ENCODE measurements at regions not wholly inside any gene's neighbourhood (a gene's known extent, or its start where the extent isn't known, plus 50 kb on each side); places are given as distances from the start of the nearest gene placed in this dataset.
"Not testable (repeated sequence)": the region's sequence is repeated elsewhere in the genome, so short reads cannot be mapped to it uniquely, and the experiment has no call there.

DNA sequence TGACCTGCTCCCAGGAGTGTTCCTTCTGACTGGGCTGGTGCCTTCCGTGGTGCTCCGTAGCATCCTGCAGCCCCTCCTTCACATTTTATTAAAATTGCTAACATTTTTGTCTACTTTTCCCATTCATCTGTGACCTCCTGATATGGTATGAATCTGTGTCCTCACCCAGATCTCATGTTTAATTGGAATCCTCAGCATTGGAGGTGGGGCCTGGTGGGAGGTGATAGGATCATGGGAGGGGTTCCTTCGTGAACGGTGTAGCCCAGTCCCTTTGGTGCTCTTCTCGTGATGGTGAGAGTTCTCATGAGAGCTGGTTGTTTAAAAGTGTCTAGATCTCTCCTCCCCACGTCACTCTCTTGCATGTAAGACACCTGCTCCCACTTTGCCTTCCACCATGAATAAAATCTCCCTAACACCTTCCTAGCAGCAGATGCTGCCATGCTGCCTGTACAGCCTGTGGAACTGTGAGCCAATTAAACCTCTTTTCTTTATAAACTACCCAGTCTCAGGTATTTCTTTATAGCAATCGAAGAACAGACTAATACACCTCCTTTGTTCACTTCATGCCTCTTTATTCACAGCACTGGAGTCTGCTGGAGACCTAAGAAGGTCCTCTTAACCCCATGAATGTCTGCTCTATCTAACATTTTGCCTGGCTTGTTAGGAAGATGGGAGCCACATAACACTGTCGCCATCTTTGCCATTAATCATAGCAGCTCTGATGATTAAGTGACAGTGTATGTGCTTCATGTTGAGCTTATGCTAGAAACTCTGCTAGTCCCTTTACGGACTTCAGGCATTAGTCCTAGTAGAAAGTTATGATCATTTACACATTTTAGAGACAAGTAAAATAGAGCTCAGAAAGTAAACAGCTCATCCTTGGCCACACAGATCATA lies 377.7 kb upstream of the MAF start:
- DNase-seq (ENCODE audit: low read depth in 3 of 3) = no peak

DNA sequence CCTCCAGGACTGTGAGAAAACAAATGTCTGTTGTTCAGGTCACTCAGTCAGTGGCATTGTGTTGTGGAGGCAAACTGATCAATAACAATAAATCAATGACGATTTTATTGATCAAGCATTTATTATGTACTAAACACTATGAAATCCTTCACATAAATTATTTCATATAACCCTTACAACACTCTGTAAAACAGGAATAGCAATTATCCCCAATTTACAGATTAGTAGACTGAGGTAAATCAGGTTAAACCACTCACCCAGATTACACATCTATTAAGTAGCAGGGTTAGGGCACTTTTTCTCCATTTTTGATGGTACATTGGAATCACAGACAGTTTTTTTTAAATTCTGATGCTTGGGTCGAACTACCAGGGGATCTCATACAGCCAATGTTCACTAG lies 372.8 kb upstream of the MAF start:
- no peak for DNase-seq (ENCODE audit: low read depth in 3 of 3)

DNA sequence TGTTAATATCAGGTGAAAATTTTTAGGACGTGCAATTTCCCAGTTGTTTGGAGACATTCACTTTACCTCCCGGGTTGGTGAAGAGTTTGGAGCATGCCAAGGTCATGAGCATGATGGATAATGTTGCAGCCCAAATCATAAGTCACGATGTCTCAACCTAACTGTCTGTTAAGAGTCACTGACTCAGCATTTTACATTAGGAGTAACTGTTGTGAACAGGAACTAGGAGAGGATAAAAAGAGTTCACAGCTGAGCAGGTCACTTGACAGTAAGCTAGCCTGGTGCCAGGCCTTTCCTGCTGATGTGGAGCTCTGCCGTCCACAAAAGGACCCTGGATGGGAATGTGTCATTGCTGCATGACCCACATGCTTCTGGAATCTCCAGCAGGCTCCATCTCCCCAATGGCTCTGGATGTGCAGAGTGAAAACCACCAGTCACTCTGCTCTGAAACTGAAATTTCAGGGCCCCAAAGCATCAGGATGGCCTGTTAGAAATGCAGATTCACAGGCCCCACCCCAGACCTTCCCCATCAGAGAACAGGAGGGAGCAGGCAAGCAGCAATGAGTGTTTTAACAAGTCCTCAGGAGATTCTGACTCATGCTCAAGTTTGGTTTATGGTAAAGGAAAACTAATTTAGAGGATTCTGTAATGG lies 371.6 kb upstream of the MAF start:
- no peak for DNase-seq (ENCODE audit: low read depth in 3 of 3)

DNA sequence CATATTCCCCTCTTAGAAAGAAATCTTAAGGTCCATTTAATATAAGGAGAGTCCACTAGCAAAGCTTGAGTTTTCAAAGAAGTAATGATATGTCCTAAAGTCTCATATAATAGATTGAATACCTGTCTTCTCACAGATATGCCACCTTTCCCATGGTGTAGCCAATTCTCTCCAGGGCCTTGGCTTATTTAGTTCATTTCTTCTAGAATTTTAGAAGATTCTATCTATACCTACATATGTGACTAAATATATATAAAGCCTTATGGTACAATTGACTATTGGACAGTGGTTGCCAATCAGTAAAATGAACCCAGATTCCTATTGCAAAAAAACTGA lies 370.7 kb upstream of the MAF start:
- DNase-seq (ENCODE audit: low read depth in 3 of 3) = no peak

DNA sequence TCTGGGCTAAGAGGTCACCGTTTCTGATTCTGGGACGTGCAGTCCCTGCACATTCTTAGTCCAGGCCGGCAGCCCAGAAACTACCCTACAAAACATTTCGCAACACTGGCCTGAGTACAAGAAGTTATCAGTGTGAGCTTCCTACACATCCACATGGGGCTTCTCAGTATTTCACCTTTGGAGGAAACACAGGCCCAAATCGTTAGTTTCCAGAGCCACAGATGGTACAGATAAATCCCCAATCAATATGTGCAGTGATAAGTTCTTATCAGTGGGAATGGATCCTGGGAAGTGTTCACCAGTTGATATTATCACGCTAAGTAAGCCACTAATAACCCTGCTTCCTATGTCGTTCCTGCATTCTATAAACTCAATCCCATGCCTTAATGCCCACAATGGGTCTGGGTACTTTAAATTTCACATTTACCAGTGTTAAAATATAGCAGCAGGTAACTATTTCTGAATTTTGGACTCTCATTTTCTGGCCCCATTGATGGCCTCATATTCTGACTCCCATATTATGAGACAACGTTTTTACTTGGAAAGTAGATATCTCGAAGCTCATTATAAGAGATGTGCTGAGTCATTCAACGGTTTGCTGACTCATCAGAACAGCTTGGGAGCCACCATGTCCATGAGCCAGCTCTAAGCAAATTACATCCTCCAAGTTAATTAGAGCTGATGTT lies 370.2 kb upstream of the MAF start:
- DNase-seq (ENCODE audit: low read depth in 3 of 3) = no peak

DNA sequence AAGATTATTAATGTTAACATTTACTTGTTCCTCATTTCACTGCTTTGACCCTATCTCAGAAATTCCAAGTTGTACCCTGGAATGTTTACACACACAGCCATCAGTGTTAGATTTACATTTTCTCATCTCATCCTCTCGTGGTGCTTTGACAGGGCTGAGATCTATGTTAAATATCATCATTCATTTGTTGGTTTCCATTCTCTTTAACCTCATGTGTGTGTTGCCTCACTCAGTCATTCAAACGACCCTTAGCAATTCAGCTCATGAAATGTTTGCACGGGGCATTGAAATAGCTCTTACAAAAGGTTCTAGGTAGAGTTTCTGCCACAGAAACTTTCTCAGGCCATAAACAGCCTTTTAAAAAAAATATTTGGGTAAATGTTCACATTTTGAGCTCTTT lies 369.6 kb upstream of the MAF start:
- no peak for DNase-seq (ENCODE audit: low read depth in 3 of 3)

DNA sequence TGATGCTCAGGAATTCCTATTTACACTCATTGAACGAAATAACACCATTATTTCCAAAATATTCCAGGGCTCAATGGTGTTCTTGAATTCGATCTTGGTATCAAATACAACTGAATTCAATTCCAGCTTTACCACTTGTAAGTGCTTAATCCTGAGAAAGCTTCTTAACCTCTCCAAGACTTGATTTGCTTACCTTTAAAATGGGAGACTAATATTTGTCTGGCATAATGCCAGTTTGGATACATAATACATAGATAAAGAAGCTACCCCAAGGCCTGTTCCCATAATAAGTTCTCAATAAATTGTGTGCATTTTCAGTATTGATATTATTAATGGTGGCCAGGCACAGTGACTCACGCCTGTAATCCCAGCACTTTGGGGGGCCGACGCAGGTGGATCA lies 368.9 kb upstream of the MAF start:
- no peak for DNase-seq (ENCODE audit: low read depth in 3 of 3)

DNA sequence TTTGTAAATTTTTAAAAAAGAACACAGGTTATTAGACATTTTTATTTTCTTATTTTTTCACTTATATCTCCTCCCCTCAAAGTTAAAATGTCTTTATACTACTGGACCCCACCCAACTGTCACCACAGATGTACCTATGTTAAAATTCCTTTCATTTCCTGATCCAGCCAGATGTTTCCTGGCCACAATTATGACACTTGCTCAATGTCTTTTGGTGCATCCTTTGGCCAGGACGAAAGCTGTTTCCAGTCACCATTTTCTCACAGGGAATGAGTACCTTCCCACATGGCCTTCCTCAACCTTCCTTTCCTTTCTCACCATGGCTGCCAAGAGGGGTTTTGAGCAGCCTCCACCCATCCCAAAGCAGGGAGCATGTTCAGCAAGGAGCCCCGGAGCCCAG lies 365.7 kb upstream of the MAF start:
- no peak for DNase-seq (ENCODE audit: low read depth in 3 of 3)

DNA sequence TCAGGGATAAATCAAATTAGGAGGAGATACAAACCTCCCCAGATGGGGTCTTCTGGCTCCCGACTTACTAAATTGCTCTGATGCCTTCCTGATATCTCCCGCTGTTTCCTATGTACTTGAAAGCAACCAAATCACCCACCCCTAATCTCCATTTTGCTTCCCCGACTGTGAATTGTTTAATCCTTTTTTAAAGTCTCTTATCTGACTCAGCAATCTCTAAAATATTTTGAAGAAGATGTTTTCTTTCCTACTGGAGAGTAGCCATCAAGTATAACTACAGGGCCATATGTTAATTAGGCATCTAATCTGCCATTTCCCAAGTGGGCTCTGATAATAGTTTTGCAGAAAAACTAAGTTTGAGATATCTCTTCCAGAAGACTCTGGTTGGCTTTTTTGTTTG lies 365.2 kb upstream of the MAF start:
- no peak for DNase-seq (ENCODE audit: low read depth in 3 of 3)

DNA sequence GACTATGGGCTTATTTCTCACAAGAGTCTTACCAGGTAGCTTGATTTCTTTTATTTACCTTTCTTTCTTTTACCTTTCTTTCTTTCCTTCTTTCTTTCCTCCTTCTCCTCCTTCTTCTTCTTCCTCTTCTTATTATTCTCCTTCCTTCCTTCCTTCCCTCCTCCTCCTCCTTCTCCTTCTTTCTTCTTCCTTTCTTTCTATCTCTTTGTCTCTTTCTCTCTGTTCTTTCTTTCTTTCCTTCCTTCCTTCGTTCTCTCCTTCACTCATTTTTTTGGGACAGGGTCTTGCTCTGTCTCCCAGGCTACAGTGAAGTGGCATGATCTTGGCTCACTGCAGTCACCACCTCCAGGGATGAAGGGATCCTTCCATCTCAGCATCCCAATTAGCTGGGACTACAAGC lies 363.6 kb upstream of the MAF start:
- DNase-seq (ENCODE audit: low read depth in 3 of 3) = no peak

DNA sequence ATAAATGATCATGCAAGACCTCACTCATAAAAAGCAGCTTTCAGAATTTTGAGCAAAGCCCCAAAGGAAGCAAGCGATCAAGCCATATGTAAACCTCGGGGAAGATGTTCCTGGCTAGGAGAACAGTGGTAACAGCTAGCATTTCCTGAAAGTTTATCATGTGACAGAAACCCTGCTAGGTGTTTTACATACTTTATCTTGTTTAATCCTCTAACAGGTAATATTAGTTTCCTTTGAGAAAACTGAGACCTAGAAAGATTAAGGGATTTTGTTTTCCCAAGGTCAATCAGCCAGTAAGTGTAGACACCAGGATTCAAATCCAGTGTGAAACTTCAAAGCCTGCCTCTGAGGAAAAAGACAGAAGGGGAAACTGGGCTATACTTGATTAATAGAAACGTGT lies 362.4 kb upstream of the MAF start:
- no peak for DNase-seq (ENCODE audit: low read depth in 3 of 3)

DNA sequence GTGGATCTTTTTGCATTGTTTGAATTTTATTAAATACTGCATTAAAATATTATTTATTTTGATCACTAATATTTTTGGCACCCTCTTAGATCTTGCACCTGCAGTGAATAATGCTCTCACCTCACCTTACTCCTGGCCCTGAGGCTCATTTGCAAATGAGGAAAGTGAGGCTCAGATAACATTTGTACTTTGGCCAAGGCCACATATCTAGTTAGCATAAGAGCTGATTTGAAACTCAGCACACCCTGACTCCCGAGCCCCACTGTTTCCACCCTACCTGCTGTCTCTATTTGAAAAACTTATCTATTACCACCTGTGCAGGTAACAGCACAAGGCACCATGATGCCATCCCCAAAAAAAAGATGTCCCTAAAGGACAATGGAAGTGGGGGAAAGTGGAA lies 358.7 kb upstream of the MAF start:
- DNase-seq (ENCODE audit: low read depth in 3 of 3) = no peak

DNA sequence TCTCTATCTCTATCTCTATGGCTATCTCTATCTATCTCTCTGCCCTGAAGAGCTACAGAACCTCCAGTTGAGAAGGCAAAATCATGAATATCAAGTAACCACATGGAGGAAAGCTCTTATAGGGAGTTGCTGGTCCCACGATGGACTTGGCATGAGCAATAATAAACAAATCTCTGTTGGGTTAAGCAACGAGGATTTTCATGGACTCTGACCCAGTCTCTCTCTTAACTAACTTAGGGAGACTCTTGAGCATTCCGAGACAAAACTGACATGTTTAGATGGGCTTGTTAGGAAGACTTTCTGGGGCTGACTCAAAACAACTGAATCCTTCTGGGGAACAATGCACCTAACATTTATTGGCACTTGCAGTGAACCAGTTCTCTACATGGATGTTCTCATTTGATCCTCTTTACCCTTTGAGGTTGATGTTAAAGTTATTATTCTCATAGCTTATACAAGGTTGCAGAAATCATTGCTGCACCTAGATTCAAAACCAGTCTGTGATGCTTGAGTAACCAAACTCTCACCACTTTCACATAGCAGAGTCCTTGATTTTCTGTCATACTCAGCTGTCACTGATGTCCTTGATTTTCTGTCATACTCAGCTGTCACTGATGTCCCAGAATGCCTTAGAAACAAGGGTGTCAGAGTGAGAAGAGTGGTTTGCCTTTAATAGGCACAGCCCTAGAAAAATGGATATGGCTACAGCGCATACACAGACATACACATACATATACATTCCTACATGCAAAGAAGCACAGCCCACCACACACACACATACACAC lies 354.6 kb upstream of the MAF start:
- no peak for DNase-seq (ENCODE audit: low read depth in 3 of 3)

DNA sequence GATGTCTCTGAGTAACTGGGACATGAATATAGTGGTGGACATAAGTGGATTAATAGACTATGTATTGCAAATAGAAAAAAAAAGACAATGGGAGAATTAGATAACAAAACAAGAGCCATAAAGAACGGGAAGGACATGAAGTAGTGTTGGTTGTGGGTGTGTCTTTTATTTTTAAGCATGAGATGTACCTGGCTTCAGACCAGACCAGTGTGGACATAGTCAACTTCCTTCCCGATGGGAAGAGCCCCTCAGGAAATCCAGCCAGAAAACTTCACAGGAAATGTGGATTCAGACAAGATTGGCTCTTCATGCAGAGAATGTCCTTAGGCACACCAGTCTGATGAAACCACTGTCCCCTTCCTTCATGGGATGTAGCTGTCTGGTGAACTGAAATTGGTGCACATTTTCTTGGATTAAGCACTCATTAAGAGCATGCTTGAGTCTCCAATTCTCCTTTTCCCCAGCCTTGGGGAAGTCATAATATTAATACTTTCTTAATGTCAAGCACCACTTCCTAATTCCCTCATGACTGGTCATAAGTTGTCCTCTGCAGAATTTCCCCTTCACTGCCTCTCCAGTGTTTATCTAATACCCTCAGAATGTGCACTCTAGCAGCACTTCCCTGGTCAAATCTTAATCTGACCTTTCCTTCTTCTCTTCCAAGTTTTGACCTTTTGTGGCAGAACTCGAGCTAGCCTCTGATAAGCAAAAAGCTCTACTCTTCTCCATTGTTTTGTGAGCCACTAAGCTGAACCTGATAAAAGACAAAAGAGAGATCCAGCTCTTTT lies 350.6 kb upstream of the MAF start:
- DNase-seq (ENCODE audit: low read depth in 3 of 3) = no peak

DNA sequence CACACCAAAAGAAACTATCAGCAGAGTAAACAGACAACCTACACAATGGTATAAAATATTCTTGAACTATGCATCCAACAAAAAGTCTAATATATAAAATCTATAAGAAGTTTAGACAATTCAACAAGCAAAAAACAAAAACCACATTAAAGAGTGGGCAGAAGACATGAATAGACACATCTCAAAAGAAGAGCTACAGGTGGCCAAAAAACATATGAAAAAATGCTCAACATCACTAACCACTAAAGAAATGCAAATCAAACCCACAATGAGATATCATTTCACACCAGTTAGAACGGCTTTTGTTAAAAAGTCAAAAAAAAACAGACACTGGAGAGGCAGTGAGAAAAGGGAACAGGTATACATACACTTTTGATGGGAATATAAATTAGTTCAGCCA lies 348.9 kb upstream of the MAF start:
- DNase-seq (ENCODE audit: low read depth in 3 of 3) = no peak

DNA sequence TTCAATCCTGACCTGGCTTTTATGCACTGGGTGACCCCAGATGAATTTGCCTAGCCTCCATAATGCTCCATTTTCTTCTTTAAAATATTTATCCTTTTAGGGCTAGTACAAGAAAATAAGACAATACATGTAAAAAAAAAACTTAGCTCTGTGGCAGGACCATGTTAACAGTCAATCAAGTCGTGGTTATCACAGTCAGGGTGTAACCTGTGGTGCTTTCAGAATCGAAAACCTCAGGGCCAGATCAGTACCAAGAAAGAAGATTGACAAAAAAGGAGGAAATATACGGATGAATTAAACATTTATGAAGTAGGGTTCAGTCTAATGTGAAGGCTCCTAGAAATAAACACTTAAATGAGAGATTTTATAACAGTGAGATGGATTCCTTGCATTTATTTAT lies 347.2 kb upstream of the MAF start:
- DNase-seq (ENCODE audit: low read depth in 3 of 3) = no peak

DNA sequence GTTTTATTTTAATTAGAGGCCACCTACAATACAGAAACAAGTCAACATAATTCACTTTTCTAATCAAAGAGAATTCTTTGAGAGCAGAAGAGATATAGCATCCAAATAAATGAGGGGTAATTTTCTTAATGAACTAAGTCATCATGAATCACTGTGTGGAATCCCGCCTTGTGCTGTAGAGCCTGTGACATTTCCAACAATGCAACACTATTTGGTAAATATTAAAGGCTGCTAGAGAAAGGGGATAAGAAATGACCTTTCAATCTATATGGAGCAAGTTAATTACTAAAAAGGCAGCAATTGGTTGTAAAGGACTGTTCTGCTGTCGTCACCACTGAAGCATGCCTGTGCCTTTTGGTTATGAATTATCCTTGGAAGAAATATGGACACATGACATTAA lies 345.7 kb upstream of the MAF start:
- no peak for DNase-seq (ENCODE audit: low read depth in 3 of 3)

DNA sequence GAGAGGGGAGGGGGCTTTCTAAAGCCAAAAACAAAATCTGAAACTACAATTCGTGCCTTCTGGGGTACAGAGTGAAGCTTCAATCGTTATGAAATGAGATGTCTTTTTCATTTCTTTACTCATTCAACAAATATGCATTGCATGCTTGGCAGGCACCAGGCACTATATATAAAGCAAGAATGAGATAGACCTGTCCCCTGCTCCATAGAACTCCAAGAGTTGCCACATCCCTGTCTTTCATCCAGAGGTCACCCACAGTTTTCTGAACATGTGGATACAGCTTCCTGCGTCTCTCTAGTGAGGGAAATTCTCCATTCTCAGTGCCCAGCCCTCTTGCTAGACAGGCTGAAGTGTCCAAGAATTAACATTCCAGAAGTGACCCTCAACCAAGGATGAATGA lies 343.2 kb upstream of the MAF start:
- DNase-seq (ENCODE audit: low read depth in 3 of 3) = no peak

DNA sequence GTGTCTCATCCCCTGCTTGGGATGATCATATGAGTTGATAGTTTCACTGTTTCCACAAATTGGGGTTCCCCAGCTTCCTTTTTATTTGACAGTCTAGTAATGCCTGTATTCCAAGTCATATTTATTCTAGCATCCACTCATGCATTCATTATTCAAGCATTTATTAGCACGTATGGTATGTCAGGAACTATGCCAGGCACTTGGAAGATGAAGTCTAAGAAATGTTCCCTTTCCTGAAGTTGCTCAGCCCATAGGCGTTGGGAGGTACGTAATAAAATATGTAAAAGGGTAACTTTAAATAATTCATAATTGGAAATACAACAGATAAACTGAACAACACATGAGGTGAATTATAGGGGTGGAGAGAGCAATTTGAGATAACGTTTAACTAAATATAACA lies 338.0 kb upstream of the MAF start:
- no peak for DNase-seq (ENCODE audit: low read depth in 3 of 3)

DNA sequence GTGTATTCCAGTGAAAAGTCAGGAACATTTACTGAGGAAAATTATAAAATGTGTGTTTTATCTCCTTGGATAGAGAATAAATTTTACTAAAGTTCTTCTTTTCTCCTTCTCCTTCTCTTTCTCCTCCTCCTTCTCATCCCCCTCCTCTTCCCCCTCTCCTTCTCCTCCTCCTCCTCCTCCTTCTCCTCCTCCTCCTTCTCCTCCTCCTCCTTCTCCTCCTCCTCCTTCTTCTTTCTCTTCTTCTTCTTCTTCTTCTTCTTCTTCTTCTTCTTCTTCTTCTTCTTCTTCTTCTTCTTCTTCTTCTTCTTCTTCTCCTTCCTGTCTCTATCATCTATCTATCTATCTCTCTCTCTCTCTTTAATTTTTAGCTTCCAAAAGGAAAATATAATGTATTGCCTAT lies 337.1 kb upstream of the MAF start:
- not testable (repeated sequence) for DNase-seq (ENCODE audit: low read depth in 3 of 3)

DNA sequence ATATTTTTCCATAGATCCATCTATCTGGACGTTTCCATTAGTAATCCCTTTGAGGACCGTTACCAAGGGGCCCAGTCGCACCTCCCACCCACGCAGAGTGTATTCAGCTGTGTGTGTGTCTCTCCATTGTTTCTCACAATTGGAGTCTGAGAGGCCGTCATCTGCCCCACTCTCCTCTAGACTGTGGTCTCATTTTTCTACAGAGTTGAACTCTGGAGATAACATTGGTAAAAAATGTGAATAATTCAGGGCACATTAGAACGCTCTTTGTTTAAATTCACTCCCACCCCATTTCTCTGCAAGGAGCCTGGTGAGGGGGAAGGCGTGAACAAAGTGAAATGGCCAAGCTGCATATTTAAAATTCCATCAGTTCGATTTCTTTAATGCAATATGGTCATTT lies 333.1 kb upstream of the MAF start:
- DNase-seq (ENCODE audit: low read depth in 3 of 3) = no peak

DNA sequence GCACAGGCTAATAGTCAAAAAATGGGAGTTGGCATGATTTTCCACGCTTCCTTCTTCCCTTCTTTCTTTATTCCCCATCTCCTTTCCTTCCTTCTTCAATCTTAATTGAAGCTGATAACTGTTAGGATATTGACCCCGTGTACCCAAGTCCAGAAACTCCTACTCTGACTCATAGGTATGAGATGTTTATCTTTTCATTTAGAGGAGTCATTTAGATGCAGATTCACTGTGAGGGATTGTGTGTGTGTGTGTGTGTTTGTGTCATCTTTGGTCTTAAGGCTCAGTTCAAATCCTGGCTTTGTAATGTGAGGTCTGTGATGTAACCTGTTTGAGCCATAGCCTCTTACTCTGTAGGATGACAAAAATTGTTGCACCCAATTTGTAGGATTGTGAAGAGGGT lies 332.0 kb upstream of the MAF start:
- no peak for DNase-seq (ENCODE audit: low read depth in 3 of 3)

Data from stimulated activated CD4-positive, alpha-beta T cell treated with anti-CD3 and anti-CD28 coated beads, TNF-alpha, amount 100 ng/mL, for 48 hours (primary cell).